GM12878 (cell line): ENCODE measurements at regions not wholly inside any gene's neighbourhood (a gene's known extent, or its start where the extent isn't known, plus 50 kb on each side); places are given as distances from the start of the nearest gene placed in this dataset.

Experiments used
- CEBPZ ChIP-seq: fragments of 150-350 bp; IDR thresholded peaks from 2 replicates; pipeline ENCODE4 v1.6.1; 2016; ENCODE audit warnings: low read depth, low read length
- E2F4 ChIP-seq: IDR thresholded peaks from 2 replicates; pipeline ENCODE4 v1.6.1; 2012; ENCODE audit warnings: low read depth, low read length, improper control_type of control experiment
- ELK1 ChIP-seq: IDR thresholded peaks from 2 replicates; pipeline ENCODE4 v1.6.1; 2012; ENCODE audit warnings: low read depth, low read length, improper control_type of control experiment
- EP300 ChIP-seq, 2 experiments: fragments of 150-350 bp in 1 of 2; IDR thresholded peaks; 2 replicates each; pipeline ENCODE4 v1.6.1; 2011 to 2012; ENCODE audit warnings: low read depth in 2 of 2, low read length in 2 of 2, borderline replicate concordance in 1 of 2, improper control_type of control experiment in 1 of 2, inconsistent platforms in 1 of 2; ENCODE audit not compliant: control insufficient read depth in 1 of 2
- MXI1 ChIP-seq: fragments of 150-350 bp; IDR thresholded peaks from 2 replicates; pipeline ENCODE4 v1.6.1; 2011; ENCODE audit warnings: low read depth, mild to moderate bottlenecking, inconsistent platforms, low read length, improper control_type of control experiment
- TARDBP ChIP-seq: IDR thresholded peaks from 2 replicates; pipeline ENCODE4 v1.6.1; 2016; ENCODE audit warnings: borderline replicate concordance

- TF ChIP-seq E2F4 (no peak), MXI1 (no peak), EP300 (IDR thresholded peaks at IDR 0.05; ENCODE audit: borderline replicate concordance in 1 of 2, control insufficient read depth in 1 of 2, low read depth in 2 of 2, low read length in 2 of 2) (no peak), CEBPZ (no peak), ELK1 (no peak), TARDBP (no peak)
Observed at GRCh38 chr3:18082551-18083272, 340.3 kb upstream of the TBC1D5 start (continued).
